ENCODE measurements at regions not wholly inside any gene's neighbourhood (a gene's known extent, or its start where the extent isn't known, plus 50 kb on each side); places are given as distances from the start of the nearest gene placed in this dataset.

GRCh38 chr7:136403591-136403990, 426.4 kb upstream of the MTPN start:
- no peaks in the 10 kb centered on the region for H3K79me2 ChIP-seq
- no peaks in the 10 kb centered on the region for H4K20me1 ChIP-seq (ENCODE audit: insufficient read depth, poor library complexity, severe bottlenecking)
- DNase-seq (ENCODE audit: low spot score), result no peak
- H3K9me3 ChIP-seq (ENCODE audit: low read depth), result no peaks in the 10 kb centered on the region
- H3K4me3 ChIP-seq, result no peak overlapping the region
- H3K9me2 ChIP-seq (replicated peaks; ENCODE audit: insufficient read depth), result no peaks in the 10 kb centered on the region
- H2AFZ ChIP-seq, result no peak overlapping the region
- H3K36me3 ChIP-seq (replicated peaks; ENCODE audit: insufficient read depth, low read depth), result no peaks in the 10 kb centered on the region
- TF ChIP-seq EZH2phosphoT487 (IDR thresholded peaks at IDR 0.05; ENCODE audit: low read depth, severe bottlenecking, unreplicated experiment) (no peak), EZH2 (IDR thresholded peaks at IDR 0.05; ENCODE audit: borderline replicate concordance) (no peak), CTCF (IDR thresholded peaks at IDR 0.05; ENCODE audit: poor library complexity) (no peak)
- WGBS (ENCODE audit: low lambda C conversion rate, missing lambda C conversion rate), result 84% methylated on average over 4 of the region's 4 CpGs
- H3K4me2 ChIP-seq, result no peak overlapping the region
- H3K27ac ChIP-seq, result no peak overlapping the region
- H3K27me3 ChIP-seq, result no peaks in the 10 kb centered on the region
- no peaks in the 10 kb centered on the region for H3K4me1 ChIP-seq (ENCODE audit: insufficient read depth)

DNA sequence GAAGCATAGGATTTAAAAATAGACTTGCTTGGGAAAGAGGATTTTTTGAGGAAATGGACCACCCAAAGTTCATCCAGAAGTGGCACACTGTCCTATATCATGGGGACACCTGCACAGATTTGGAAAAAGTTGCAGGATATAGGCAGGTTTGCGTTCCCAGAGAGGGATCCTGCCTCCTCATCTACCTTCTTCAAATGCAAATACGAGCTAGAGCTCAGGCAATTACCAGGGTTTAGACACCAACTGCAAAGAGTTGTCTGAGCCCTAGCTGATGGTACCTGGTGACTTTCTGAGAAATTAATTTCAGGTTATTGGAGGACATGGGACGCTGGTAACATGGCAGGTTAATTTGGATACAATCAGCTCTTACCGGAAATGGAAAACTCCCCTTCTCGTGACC, 423.7 kb upstream of the MTPN start:
- Histone ChIP-seq H2AFZ (no peak overlapping the region), H3K79me2 (no peaks in the 10 kb centered on the region), H3K27me3 (no peaks in the 10 kb centered on the region), H3K9me2 (replicated peaks; ENCODE audit: insufficient read depth) (no peaks in the 10 kb centered on the region), H3K27ac (no peak overlapping the region), H3K4me2 (no peak overlapping the region), H3K4me1 (ENCODE audit: insufficient read depth) (no peaks in the 10 kb centered on the region), H3K36me3 (replicated peaks; ENCODE audit: insufficient read depth, low read depth) (no peaks in the 10 kb centered on the region), H4K20me1 (ENCODE audit: insufficient read depth, poor library complexity, severe bottlenecking) (no peaks in the 10 kb centered on the region), H3K4me3 (no peak overlapping the region), H3K9me3 (ENCODE audit: low read depth) (no peaks in the 10 kb centered on the region)
- TF ChIP-seq CTCF (IDR thresholded peaks at IDR 0.05; ENCODE audit: poor library complexity) (no peak), EZH2 (IDR thresholded peaks at IDR 0.05; ENCODE audit: borderline replicate concordance) (no peak), EZH2phosphoT487 (IDR thresholded peaks at IDR 0.05; ENCODE audit: low read depth, severe bottlenecking, unreplicated experiment) (no peak)
- WGBS (ENCODE audit: low lambda C conversion rate, missing lambda C conversion rate), result 75% methylated on average over 5 of the region's 5 CpGs
- no peak for DNase-seq (ENCODE audit: low spot score)

DNA sequence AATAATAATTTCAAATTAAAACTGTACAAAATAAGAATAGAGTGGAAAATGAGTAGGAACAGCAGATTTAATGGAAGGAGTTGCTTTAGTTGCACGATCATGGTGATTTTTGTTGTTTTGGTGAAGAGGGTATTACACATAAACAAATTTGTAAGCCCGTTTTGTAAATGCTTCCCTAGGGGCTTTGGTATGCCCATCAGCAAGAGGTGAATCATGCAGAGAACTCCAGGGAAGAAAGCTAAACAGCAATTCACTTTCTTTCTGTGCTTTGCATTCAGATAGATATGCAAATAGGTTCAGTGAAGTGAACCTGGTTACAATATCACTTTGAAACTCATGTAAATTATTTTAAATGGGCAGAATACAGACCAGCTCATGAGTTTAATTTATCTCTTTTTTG, 422.2 kb upstream of the MTPN start:
- Histone ChIP-seq H3K36me3 (replicated peaks; ENCODE audit: insufficient read depth, low read depth) (no peaks in the 10 kb centered on the region), H3K4me1 (ENCODE audit: insufficient read depth) (no peaks in the 10 kb centered on the region), H3K27ac (no peak overlapping the region), H4K20me1 (ENCODE audit: insufficient read depth, poor library complexity, severe bottlenecking) (no peaks in the 10 kb centered on the region), H3K27me3 (no peaks in the 10 kb centered on the region), H3K4me2 (no peak overlapping the region), H3K4me3 (no peak overlapping the region), H3K9me2 (replicated peaks; ENCODE audit: insufficient read depth) (no peaks in the 10 kb centered on the region), H3K9me3 (ENCODE audit: low read depth) (no peaks in the 10 kb centered on the region), H2AFZ (no peak overlapping the region), H3K79me2 (no peaks in the 10 kb centered on the region)
- no peak for DNase-seq (ENCODE audit: low spot score)
- no peak for TF ChIP-seq CTCF (IDR thresholded peaks at IDR 0.05; ENCODE audit: poor library complexity)
- TF ChIP-seq EZH2 (IDR thresholded peaks at IDR 0.05; ENCODE audit: borderline replicate concordance), result no peak
- no peak for TF ChIP-seq EZH2phosphoT487 (IDR thresholded peaks at IDR 0.05; ENCODE audit: low read depth, severe bottlenecking, unreplicated experiment)
- WGBS (ENCODE audit: low lambda C conversion rate, missing lambda C conversion rate), result 23% methylated on average over 2 of the region's 2 CpGs

- DNase-seq (ENCODE audit: low spot score), result no peak
- no peaks in the 10 kb centered on the region for H3K4me1 ChIP-seq (ENCODE audit: insufficient read depth)
- H3K4me2 ChIP-seq, result no peak overlapping the region
- no peaks in the 10 kb centered on the region for H3K9me2 ChIP-seq (replicated peaks; ENCODE audit: insufficient read depth)
- H4K20me1 ChIP-seq (ENCODE audit: insufficient read depth, poor library complexity, severe bottlenecking), result no peaks in the 10 kb centered on the region
- TF ChIP-seq CTCF (IDR thresholded peaks at IDR 0.05; ENCODE audit: poor library complexity) (no peak), EZH2phosphoT487 (IDR thresholded peaks at IDR 0.05; ENCODE audit: low read depth, severe bottlenecking, unreplicated experiment) (no peak), EZH2 (IDR thresholded peaks at IDR 0.05; ENCODE audit: borderline replicate concordance) (no peak)
- H3K79me2 ChIP-seq, result no peaks in the 10 kb centered on the region
- H3K36me3 ChIP-seq (replicated peaks; ENCODE audit: insufficient read depth, low read depth), result no peaks in the 10 kb centered on the region
- H3K9me3 ChIP-seq (ENCODE audit: low read depth), result no peaks in the 10 kb centered on the region
- 86% methylated on average over 2 of the region's 2 CpGs for WGBS (ENCODE audit: low lambda C conversion rate, missing lambda C conversion rate)
- no peak overlapping the region for H3K27ac ChIP-seq
- no peak overlapping the region for H2AFZ ChIP-seq
- H3K4me3 ChIP-seq, result no peak overlapping the region
- H3K27me3 ChIP-seq, result no peaks in the 10 kb centered on the region
Measured at GRCh38 chr7:136392856-136393255, 415.7 kb upstream of the MTPN start.
